ENCODE measurements at regions not wholly inside any gene's neighbourhood (a gene's known extent, or its start where the extent isn't known, plus 50 kb on each side); places are given as distances from the start of the nearest gene placed in this dataset.

- Histone ChIP-seq H3K9ac (ENCODE audit: low read depth, low read length) (no peak overlapping the region), H3K27me3 (ENCODE audit: insufficient read depth, low read length) (no peaks in the 10 kb centered on the region), H3K27ac (ENCODE audit: low read length) (no peak overlapping the region)
Measured at GRCh38 chr6:165762876-165763275, 99.8 kb upstream of the PDE10A start.

DNA sequence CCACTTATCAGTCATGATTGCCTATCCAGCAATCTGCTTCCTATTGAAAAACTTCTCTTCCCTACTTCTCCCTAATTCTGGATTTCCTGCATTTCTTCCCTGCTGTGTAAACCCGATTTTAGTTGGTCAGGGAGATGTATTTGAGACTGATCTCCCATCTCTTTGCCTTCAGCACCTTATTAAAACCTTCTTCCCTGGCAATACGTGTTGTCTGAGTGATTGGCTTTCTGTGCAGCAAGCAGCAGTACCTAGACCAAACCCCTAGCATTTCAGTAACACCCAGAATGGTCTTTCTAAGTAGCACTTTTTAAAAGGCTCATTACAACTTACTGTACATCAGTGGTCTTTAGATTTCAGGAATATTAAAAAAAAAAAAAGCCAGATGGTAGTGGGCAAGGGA lies 99.1 kb upstream of the PDE10A start:
- H3K36me3 ChIP-seq (ENCODE audit: insufficient read depth, low read depth, low read length), result no peaks in the 10 kb centered on the region
- H3K4me3 ChIP-seq (ENCODE audit: low read length), result no peak overlapping the region
- H3K9ac ChIP-seq (ENCODE audit: low read depth, low read length), result no peak overlapping the region
- H3K27me3 ChIP-seq (ENCODE audit: insufficient read depth, low read length), result no peaks in the 10 kb centered on the region
- H3K27ac ChIP-seq (ENCODE audit: low read length), result no peak overlapping the region
- H3K4me1 ChIP-seq (ENCODE audit: insufficient read depth, low read length), result no peaks in the 10 kb centered on the region
- no peaks in the 10 kb centered on the region for H3K9me3 ChIP-seq (ENCODE audit: insufficient read depth, low read depth, low read length)

More at GRCh38 chr6:165762876-165763275, 99.8 kb upstream of the PDE10A start:
- H3K4me1 ChIP-seq (ENCODE audit: insufficient read depth, low read length), result no peaks in the 10 kb centered on the region
- no peak overlapping the region for H3K4me3 ChIP-seq (ENCODE audit: low read length)
- H3K36me3 ChIP-seq (ENCODE audit: insufficient read depth, low read depth, low read length), result no peaks in the 10 kb centered on the region
- no peaks in the 10 kb centered on the region for H3K9me3 ChIP-seq (ENCODE audit: insufficient read depth, low read depth, low read length)

GRCh38 chr6:165760803-165761185 lies 97.8 kb upstream of the PDE10A start:
- H3K27ac ChIP-seq (ENCODE audit: low read length), result no peak overlapping the region
- no peak overlapping the region for H3K9ac ChIP-seq (ENCODE audit: low read depth, low read length)
- no peaks in the 10 kb centered on the region for H3K4me1 ChIP-seq (ENCODE audit: insufficient read depth, low read length)
- H3K4me3 ChIP-seq (ENCODE audit: low read length), result no peak overlapping the region
- H3K36me3 ChIP-seq (ENCODE audit: insufficient read depth, low read depth, low read length), result no peaks in the 10 kb centered on the region
- no peaks in the 10 kb centered on the region for H3K27me3 ChIP-seq (ENCODE audit: insufficient read depth, low read length)
- H3K9me3 ChIP-seq (ENCODE audit: insufficient read depth, low read depth, low read length), result no peaks in the 10 kb centered on the region

DNA sequence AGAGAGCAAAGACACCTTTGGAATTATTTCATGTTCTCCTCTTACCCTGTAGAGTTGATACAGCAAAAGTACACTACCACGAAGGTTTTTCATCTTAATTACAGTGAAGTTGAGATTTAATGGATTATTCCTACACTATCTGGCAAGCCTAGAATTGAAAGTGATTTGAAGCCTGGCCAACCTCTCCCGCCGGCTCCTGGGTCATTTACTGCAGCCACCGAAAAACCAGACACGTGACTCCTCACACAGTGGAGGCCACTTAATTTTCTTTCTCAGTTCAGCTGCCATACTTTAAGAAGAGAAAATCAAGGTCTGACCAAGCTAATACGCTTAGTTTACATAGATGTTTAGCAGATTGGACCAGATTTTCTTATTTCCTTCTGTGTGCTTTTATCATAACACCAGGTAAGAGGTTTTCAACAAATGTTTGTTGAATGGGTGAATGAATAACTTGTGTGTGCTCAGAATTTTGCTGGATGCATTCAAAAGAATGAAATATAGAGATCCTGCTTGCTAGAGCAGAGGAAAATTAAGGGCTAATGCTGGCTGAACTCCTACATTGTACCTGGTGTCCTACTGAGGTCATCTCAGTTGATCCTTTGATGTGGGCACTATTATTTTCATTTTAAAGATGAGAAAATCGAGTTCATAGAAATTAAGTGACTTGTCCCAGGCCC lies 97.2 kb upstream of the PDE10A start:
- H3K9me3 ChIP-seq (ENCODE audit: insufficient read depth, low read depth, low read length), result no peaks in the 10 kb centered on the region
- no peak overlapping the region for H3K4me3 ChIP-seq (ENCODE audit: low read length)
- no peak overlapping the region for H3K9ac ChIP-seq (ENCODE audit: low read depth, low read length)
- H3K4me1 ChIP-seq (ENCODE audit: insufficient read depth, low read length), result no peaks in the 10 kb centered on the region
- no peaks in the 10 kb centered on the region for H3K27me3 ChIP-seq (ENCODE audit: insufficient read depth, low read length)
- H3K36me3 ChIP-seq (ENCODE audit: insufficient read depth, low read depth, low read length), result no peaks in the 10 kb centered on the region
- H3K27ac ChIP-seq (ENCODE audit: low read length), result no peak overlapping the region

DNA sequence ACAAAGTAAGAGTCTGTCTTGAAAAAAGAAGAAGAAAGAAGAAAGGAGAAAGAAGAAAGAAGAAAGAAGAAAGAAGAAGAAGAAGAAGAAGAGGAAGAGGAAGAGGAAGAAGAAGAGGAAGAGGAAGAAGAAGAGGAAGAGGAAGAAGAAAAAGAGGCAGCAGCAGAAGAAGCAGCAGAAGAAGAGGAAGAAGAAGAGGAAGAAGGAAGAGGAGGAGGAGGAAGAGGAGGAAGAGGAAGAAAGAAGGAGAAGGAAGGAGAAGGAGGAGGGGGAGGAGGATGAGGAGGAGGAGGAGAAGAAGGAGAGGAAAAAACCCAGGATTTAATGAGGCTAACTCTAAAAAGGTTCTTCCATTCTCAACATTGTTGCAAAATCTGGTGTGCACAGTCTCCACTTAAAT lies 95.4 kb upstream of the PDE10A start:
- H3K9ac ChIP-seq (ENCODE audit: low read depth, low read length), result no peak overlapping the region

DNA sequence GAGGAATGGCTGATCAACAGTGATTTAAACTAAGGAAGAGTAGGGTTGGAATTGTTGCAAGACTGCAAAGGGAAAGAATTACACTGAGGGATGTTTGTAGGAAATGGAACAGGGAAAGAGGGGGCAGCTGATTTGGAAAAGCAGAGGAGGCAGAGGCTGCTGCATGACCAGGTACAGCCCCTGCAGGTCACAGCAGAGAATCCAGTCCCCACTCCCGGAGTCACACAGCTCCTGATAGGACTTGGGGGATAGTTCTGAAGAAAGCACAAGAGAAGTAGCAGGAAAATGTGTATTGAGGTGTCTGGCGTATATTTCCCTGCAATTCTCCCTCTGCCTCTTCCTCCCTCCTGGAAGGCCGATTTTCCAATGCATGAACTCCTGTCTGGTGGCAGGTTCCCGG lies 92.5 kb upstream of the PDE10A start:
- Histone ChIP-seq H3K27me3 (ENCODE audit: insufficient read depth, low read length) (no peaks in the 10 kb centered on the region), H3K27ac (ENCODE audit: low read length) (no peak overlapping the region), H3K9ac (ENCODE audit: low read depth, low read length) (no peak overlapping the region), H3K4me1 (ENCODE audit: insufficient read depth, low read length) (no peaks in the 10 kb centered on the region), H3K4me3 (ENCODE audit: low read length) (no peak overlapping the region), H3K9me3 (ENCODE audit: insufficient read depth, low read depth, low read length) (no peaks in the 10 kb centered on the region), H3K36me3 (ENCODE audit: insufficient read depth, low read depth, low read length) (no peaks in the 10 kb centered on the region)

More for the DNA sequence above, 95.4 kb upstream of the PDE10A start:
- Histone ChIP-seq H3K27ac (ENCODE audit: low read length) (no peak overlapping the region), H3K4me3 (ENCODE audit: low read length) (no peak overlapping the region), H3K4me1 (ENCODE audit: insufficient read depth, low read length) (no peaks in the 10 kb centered on the region), H3K27me3 (ENCODE audit: insufficient read depth, low read length) (no peaks in the 10 kb centered on the region), H3K36me3 (ENCODE audit: insufficient read depth, low read depth, low read length) (no peaks in the 10 kb centered on the region), H3K9me3 (ENCODE audit: insufficient read depth, low read depth, low read length) (no peaks in the 10 kb centered on the region)

DNA sequence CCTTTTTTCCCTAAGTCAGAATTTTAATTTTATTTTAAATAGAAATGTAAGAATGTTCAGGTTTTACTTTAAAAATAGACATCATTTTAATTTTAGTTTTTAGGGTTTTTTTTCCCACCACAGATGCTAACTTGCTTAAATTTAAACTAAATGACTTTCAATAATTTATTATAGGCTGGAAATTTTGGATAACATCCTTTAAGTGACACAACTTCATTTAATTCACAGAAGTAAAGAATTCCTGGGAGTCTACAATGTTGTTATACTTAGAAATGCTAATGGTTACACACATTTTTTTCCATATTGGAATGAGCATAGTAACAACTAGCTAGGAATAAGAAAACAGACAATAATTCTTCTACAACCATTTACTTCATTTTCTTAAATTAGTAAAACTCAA lies 90.5 kb upstream of the PDE10A start:
- no peaks in the 10 kb centered on the region for H3K27me3 ChIP-seq (ENCODE audit: insufficient read depth, low read length)
- no peaks in the 10 kb centered on the region for H3K4me1 ChIP-seq (ENCODE audit: insufficient read depth, low read length)
- H3K27ac ChIP-seq (ENCODE audit: low read length), result no peak overlapping the region
- no peak overlapping the region for H3K4me3 ChIP-seq (ENCODE audit: low read length)
- no peak overlapping the region for H3K9ac ChIP-seq (ENCODE audit: low read depth, low read length)
- H3K9me3 ChIP-seq (ENCODE audit: insufficient read depth, low read depth, low read length), result no peaks in the 10 kb centered on the region
- H3K36me3 ChIP-seq (ENCODE audit: insufficient read depth, low read depth, low read length), result no peaks in the 10 kb centered on the region

DNA sequence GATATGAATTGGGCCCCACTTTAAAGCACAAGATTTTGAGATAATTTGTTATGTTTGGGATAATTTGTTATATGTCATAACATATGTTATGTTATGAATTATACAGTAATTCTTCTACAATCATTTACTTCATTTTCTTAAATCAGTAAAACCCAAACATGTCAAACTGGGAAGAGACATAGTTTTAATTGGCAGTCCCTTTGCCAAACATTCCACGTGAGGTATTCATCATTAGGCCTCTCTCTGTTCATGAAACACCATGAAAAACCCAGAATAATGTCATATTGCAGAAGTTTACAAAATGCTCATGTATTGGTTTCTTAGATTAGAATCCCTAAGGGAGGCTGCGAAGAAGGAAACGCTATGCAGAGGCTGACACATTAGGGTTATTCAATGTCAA lies 89.4 kb upstream of the PDE10A start:
- H3K9ac ChIP-seq (ENCODE audit: low read depth, low read length), result no peak overlapping the region
- no peaks in the 10 kb centered on the region for H3K4me1 ChIP-seq (ENCODE audit: insufficient read depth, low read length)
- no peaks in the 10 kb centered on the region for H3K9me3 ChIP-seq (ENCODE audit: insufficient read depth, low read depth, low read length)
- H3K36me3 ChIP-seq (ENCODE audit: insufficient read depth, low read depth, low read length), result no peaks in the 10 kb centered on the region
- H3K4me3 ChIP-seq (ENCODE audit: low read length), result no peak overlapping the region
- no peak overlapping the region for H3K27ac ChIP-seq (ENCODE audit: low read length)
- H3K27me3 ChIP-seq (ENCODE audit: insufficient read depth, low read length), result no peaks in the 10 kb centered on the region

DNA sequence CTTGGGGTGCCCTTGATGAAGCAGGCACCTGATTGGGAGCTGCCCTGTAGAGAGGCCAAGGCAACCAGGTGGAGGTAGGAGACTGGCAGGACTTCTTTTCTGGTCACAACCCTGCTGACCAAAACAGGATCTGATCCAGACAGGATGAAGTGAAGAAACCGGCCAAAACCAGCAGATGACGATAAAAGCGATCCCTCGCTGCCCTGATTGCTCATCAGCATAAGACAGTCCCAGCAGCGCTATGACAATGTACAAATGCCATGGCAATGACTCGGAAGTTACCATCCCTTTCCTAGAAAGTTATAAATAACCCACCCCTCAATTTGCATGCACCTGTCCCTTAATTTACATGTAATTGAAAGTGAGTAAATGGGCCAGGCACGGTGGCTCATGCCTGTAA lies 88.4 kb upstream of the PDE10A start:
- Histone ChIP-seq H3K9me3 (ENCODE audit: insufficient read depth, low read depth, low read length) (no peaks in the 10 kb centered on the region), H3K9ac (ENCODE audit: low read depth, low read length) (no peak overlapping the region), H3K36me3 (ENCODE audit: insufficient read depth, low read depth, low read length) (no peaks in the 10 kb centered on the region), H3K27ac (ENCODE audit: low read length) (no peak overlapping the region), H3K4me1 (ENCODE audit: insufficient read depth, low read length) (no peaks in the 10 kb centered on the region), H3K27me3 (ENCODE audit: insufficient read depth, low read length) (no peaks in the 10 kb centered on the region), H3K4me3 (ENCODE audit: low read length) (no peak overlapping the region)

- Histone ChIP-seq H3K4me1 (ENCODE audit: insufficient read depth, low read length) (no peaks in the 10 kb centered on the region), H3K27ac (ENCODE audit: low read length) (no peak overlapping the region), H3K36me3 (ENCODE audit: insufficient read depth, low read depth, low read length) (no peaks in the 10 kb centered on the region), H3K4me3 (ENCODE audit: low read length) (no peak overlapping the region), H3K9ac (ENCODE audit: low read depth, low read length) (no peak overlapping the region), H3K9me3 (ENCODE audit: insufficient read depth, low read depth, low read length) (no peaks in the 10 kb centered on the region), H3K27me3 (ENCODE audit: insufficient read depth, low read length) (no peaks in the 10 kb centered on the region)
Measured at GRCh38 chr6:165749163-165749562, 86.1 kb upstream of the PDE10A start.

DNA sequence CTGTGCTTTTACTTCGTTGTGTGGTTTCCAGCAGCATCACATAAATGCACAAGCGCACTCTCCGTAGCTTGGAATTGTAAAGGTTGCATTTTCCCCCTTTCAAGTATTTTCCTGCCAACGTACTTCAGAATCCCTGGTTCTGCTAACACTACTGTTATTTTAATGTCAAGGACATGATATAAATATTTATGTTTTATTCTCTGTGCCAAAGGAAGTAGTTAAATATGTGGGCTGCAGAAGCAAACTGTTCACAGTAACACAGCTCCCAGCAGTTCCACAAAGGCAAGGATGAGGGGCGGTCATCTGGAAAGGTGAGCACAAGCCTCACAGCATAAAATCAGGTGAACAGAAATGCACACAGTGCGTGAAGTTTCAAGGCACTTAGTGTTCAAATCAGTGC lies 85.3 kb upstream of the PDE10A start:
- no peak overlapping the region for H3K27ac ChIP-seq (ENCODE audit: low read length)
- H3K4me3 ChIP-seq (ENCODE audit: low read length), result no peak overlapping the region
- H3K36me3 ChIP-seq (ENCODE audit: insufficient read depth, low read depth, low read length), result no peaks in the 10 kb centered on the region
- H3K9ac ChIP-seq (ENCODE audit: low read depth, low read length), result no peak overlapping the region
- no peaks in the 10 kb centered on the region for H3K4me1 ChIP-seq (ENCODE audit: insufficient read depth, low read length)
- H3K9me3 ChIP-seq (ENCODE audit: insufficient read depth, low read depth, low read length), result no peaks in the 10 kb centered on the region
- no peaks in the 10 kb centered on the region for H3K27me3 ChIP-seq (ENCODE audit: insufficient read depth, low read length)

DNA sequence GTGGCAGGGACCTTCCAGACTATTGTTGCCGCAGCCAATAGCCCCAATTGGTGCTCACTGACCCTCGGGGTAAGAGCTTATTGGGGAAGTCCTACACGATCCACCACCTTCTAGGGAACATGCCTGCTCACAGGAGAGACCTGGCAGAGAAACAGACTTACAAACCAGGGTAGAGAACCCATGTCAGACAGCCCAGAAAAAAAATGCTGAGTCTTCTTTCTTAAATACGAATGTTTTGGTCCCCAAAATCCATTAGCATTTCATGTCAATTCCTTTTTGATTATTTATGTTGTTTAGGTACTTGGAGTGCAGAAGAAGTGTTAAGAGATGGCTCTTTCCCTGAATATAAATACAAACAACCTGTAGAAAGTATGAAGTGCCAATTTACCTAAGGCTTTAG lies 84.9 kb upstream of the PDE10A start:
- H3K9me3 ChIP-seq (ENCODE audit: insufficient read depth, low read depth, low read length), result no peaks in the 10 kb centered on the region
- no peaks in the 10 kb centered on the region for H3K4me1 ChIP-seq (ENCODE audit: insufficient read depth, low read length)
- no peaks in the 10 kb centered on the region for H3K36me3 ChIP-seq (ENCODE audit: insufficient read depth, low read depth, low read length)
- H3K9ac ChIP-seq (ENCODE audit: low read depth, low read length), result no peak overlapping the region
- H3K27me3 ChIP-seq (ENCODE audit: insufficient read depth, low read length), result no peaks in the 10 kb centered on the region
- no peak overlapping the region for H3K27ac ChIP-seq (ENCODE audit: low read length)
- no peak overlapping the region for H3K4me3 ChIP-seq (ENCODE audit: low read length)

All from iPS-20b (cell line).